ENCODE measurements at regions not wholly inside any gene's neighbourhood (a gene's known extent, or its start where the extent isn't known, plus 50 kb on each side); places are given as distances from the start of the nearest gene placed in this dataset.
"Not testable (repeated sequence)": the region's sequence is repeated elsewhere in the genome, so short reads cannot be mapped to it uniquely, and the experiment has no call there.

- DNase-seq (ENCODE audit: low spot score) (no peak), FAIRE-seq (no peak)
Observed at GRCh38 chr6:88499845-88500699, 333.9 kb upstream of the CNR1 start.

- FAIRE-seq (no peak), DNase-seq (ENCODE audit: low spot score) (no peak)
Observed at GRCh38 chr6:88499436-88499835, 333.3 kb upstream of the CNR1 start.

- DNase-seq (ENCODE audit: low spot score); FAIRE-seq: not testable (repeated sequence)
Observed at GRCh38 chr6:88497403-88497802, 331.3 kb upstream of the CNR1 start.

- FAIRE-seq (no peak), DNase-seq (ENCODE audit: low spot score) (no peak)
Observed at GRCh38 chr6:88494401-88495140, 328.4 kb upstream of the CNR1 start.

GRCh38 chr6:88493717-88494116 is 327.6 kb upstream of the CNR1 start:
- DNase-seq (ENCODE audit: low spot score) (no peak), FAIRE-seq (no peak)

GRCh38 chr6:88492824-88493223 is 326.7 kb upstream of the CNR1 start:
- FAIRE-seq (no peak), DNase-seq (ENCODE audit: low spot score) (no peak)

GRCh38 chr6:88492241-88492640 is 326.1 kb upstream of the CNR1 start:
- no peak for FAIRE-seq
- DNase-seq (ENCODE audit: low spot score): no peak

GRCh38 chr6:88491266-88491880 is 325.2 kb upstream of the CNR1 start:
- DNase-seq (ENCODE audit: low spot score) (no peak), FAIRE-seq (no peak)

GRCh38 chr6:88490908-88491264 is 324.7 kb upstream of the CNR1 start:
- FAIRE-seq: no peak
- no peak for DNase-seq (ENCODE audit: low spot score)

GRCh38 chr6:88490195-88490907 is 324.2 kb upstream of the CNR1 start:
- DNase-seq (ENCODE audit: low spot score): no peak
- no peak for FAIRE-seq

- FAIRE-seq: no peak
- no peak for DNase-seq (ENCODE audit: low spot score)
Observed at GRCh38 chr6:88483424-88483823, 317.3 kb upstream of the CNR1 start.

GRCh38 chr6:88482465-88482864 is 316.3 kb upstream of the CNR1 start:
- no peak for DNase-seq (ENCODE audit: low spot score)
- FAIRE-seq: no peak

- FAIRE-seq (no peak), DNase-seq (ENCODE audit: low spot score) (no peak)
Observed at GRCh38 chr6:88481519-88481918, 315.4 kb upstream of the CNR1 start.

GRCh38 chr6:88480816-88481215 is 314.7 kb upstream of the CNR1 start:
- DNase-seq (ENCODE audit: low spot score): no peak
- FAIRE-seq: no peak

- DNase-seq (ENCODE audit: low spot score) (no peak), FAIRE-seq (no peak)
Observed at GRCh38 chr6:88477413-88477812, 311.3 kb upstream of the CNR1 start.

- no peak for FAIRE-seq
Observed at GRCh38 chr6:88476388-88476787, 310.2 kb upstream of the CNR1 start.

GRCh38 chr6:88474720-88475119 is 308.6 kb upstream of the CNR1 start:
- FAIRE-seq (no peak), DNase-seq (ENCODE audit: low spot score) (no peak)

More at GRCh38 chr6:88476388-88476787, 310.2 kb upstream of the CNR1 start:
- no peak for DNase-seq (ENCODE audit: low spot score)

GRCh38 chr6:88473589-88473988 is 307.4 kb upstream of the CNR1 start:
- DNase-seq (ENCODE audit: low spot score) (no peak), FAIRE-seq (no peak)

- no peak for FAIRE-seq
Observed at GRCh38 chr6:88472851-88473525, 306.8 kb upstream of the CNR1 start.

GRCh38 chr6:88459643-88460042 is 293.5 kb upstream of the CNR1 start:
- FAIRE-seq: no peak
- DNase-seq (ENCODE audit: low spot score): no peak

More at GRCh38 chr6:88472851-88473525, 306.8 kb upstream of the CNR1 start:
- no peak for DNase-seq (ENCODE audit: low spot score)

GRCh38 chr6:88459189-88459588 is 293.0 kb upstream of the CNR1 start:
- FAIRE-seq (no peak), DNase-seq (ENCODE audit: low spot score) (no peak)

All from urothelium cell line (cell line).